Stimulated activated CD4-positive, alpha-beta T cell treated with anti-CD3 and anti-CD28 coated beads, Interleukin-1b, Interleukin-23, amount 100 ng/mL, for 24 hours (primary cell): ENCODE measurements at regions not wholly inside any gene's neighbourhood (a gene's known extent, or its start where the extent isn't known, plus 50 kb on each side); places are given as distances from the start of the nearest gene placed in this dataset.
"Not testable (repeated sequence)": the region's sequence is repeated elsewhere in the genome, so short reads cannot be mapped to it uniquely, and the experiment has no call there.

Experiments used
- DNase-seq, 4 experiments: peaks; one replicate each; pipeline ENCODE4 v3.0.0-alpha.2; 2020; ENCODE audit warnings: low read depth in 4 of 4, low spot score in 1 of 4

- no peak for DNase-seq
Measured at GRCh38 chr2:16999347-17000183, 333.9 kb upstream of the CYRIA start.

- no peak for DNase-seq
Measured at GRCh38 chr2:16978301-16978700, 312.7 kb upstream of the CYRIA start.

GRCh38 chr2:16974688-16975087 lies 309.1 kb upstream of the CYRIA start:
- DNase-seq: no peak

GRCh38 chr2:16973586-16974286 lies 308.1 kb upstream of the CYRIA start:
- no peak for DNase-seq

GRCh38 chr2:16972276-16972675 lies 306.6 kb upstream of the CYRIA start:
- DNase-seq: no peak

GRCh38 chr2:16971722-16972234 lies 306.1 kb upstream of the CYRIA start:
- DNase-seq: no peak

GRCh38 chr2:16970948-16971347 lies 305.3 kb upstream of the CYRIA start:
- DNase-seq: not testable (repeated sequence)

GRCh38 chr2:16962505-16962904 lies 296.9 kb upstream of the CYRIA start:
- DNase-seq: no peak

GRCh38 chr2:16960579-16960978 lies 294.9 kb upstream of the CYRIA start:
- no peak for DNase-seq

GRCh38 chr2:16958266-16958665 lies 292.6 kb upstream of the CYRIA start:
- no peak for DNase-seq

- no peak for DNase-seq
Measured at GRCh38 chr2:16952805-16953204, 287.2 kb upstream of the CYRIA start.

- DNase-seq: no peak
Measured at GRCh38 chr2:16952368-16952767, 286.7 kb upstream of the CYRIA start.

GRCh38 chr2:16950436-16950835 lies 284.8 kb upstream of the CYRIA start:
- no peak for DNase-seq

- no peak for DNase-seq
Measured at GRCh38 chr2:16948710-16949109, 283.1 kb upstream of the CYRIA start.

GRCh38 chr2:16948053-16948452 lies 282.4 kb upstream of the CYRIA start:
- no peak for DNase-seq

- DNase-seq: no peak
Measured at GRCh38 chr2:16943279-16943958, 277.8 kb upstream of the CYRIA start.

- DNase-seq: no peak
Measured at GRCh38 chr2:16940214-16940613, 274.6 kb upstream of the CYRIA start.

- no peak for DNase-seq
Measured at GRCh38 chr2:16939771-16940170, 274.1 kb upstream of the CYRIA start.

GRCh38 chr2:16933355-16933754 lies 267.7 kb upstream of the CYRIA start:
- DNase-seq: no peak

- no peak for DNase-seq
Measured at GRCh38 chr2:16932826-16933225, 267.2 kb upstream of the CYRIA start.

GRCh38 chr2:16931441-16931840 lies 265.8 kb upstream of the CYRIA start:
- no peak for DNase-seq

GRCh38 chr2:16927398-16927797 lies 261.8 kb upstream of the CYRIA start:
- no peak for DNase-seq
